Endothelial cell of umbilical vein (primary cell): ENCODE measurements at regions not wholly inside any gene's neighbourhood (a gene's known extent, or its start where the extent isn't known, plus 50 kb on each side); places are given as distances from the start of the nearest gene placed in this dataset.

ENCODE experiments used
- BruUV-seq: library from RNA; stranded (reverse); fragments of 400-500 nt; replicated peaks from 2 replicates; lab custom pipeline; 2021; lab: Mats Ljungman, UMichigan
- CTCF ChIA-PET: fragments of 300-600, 350-600 bp; sonication (Branson Sonifier 250); formaldehyde crosslinking; loops from one replicate; lab custom pipeline; 2021; ENCODE audit warnings: antibody characterized with exemption, inconsistent platforms; lab: Charles Lee
- POLR2A ChIA-PET: fragments of 300-600, 350-600 bp; sonication (Branson Sonifier 250); formaldehyde crosslinking; loops from one replicate; lab custom pipeline; 2021; ENCODE audit warnings: antibody characterized with exemption, inconsistent platforms; lab: Charles Lee
- DNase-seq: peaks from one replicate; pipeline ENCODE4 v3.0.0-alpha.2; 2011; ENCODE audit warnings: low read depth, low spot score
- FAIRE-seq: peaks from 2 replicates; lab custom pipeline; 2011; peaks lifted over from hg19 to GRCh38; lab: Jason Lieb, UNC
- H2AFZ ChIP-seq: 2 replicates; pipeline ENCODE4 v1.6.0; 2012; ENCODE audit warnings: low read depth, low read length, control low read depth, inconsistent platforms
- H3K27ac ChIP-seq: 2 replicates; pipeline ENCODE4 v1.5.1; 2011; ENCODE audit warnings: low read depth, mild to moderate bottlenecking, control low read depth, low read length, moderate library complexity; ENCODE audit not compliant: insufficient read depth
- H3K27me3 ChIP-seq, 2 experiments: 2 replicates each; pipeline versions ENCODE4 v1.6.0 to v1.6.1; 2011; ENCODE audit warnings: low read length in 2 of 2, mixed read lengths in 1 of 2; ENCODE audit not compliant: control insufficient read depth in 2 of 2, insufficient read depth in 2 of 2
- H3K36me3 ChIP-seq, 2 experiments: 2 replicates in 1 of 2; 3 replicates in 1 of 2; pipeline ENCODE4 v1.5.1; 2011; ENCODE audit warnings: low read length in 2 of 2, mild to moderate bottlenecking in 1 of 2, moderate library complexity in 1 of 2; ENCODE audit not compliant: control insufficient read depth in 2 of 2, insufficient read depth in 2 of 2; ENCODE audit errors: extremely low read depth in 1 of 2
- H3K4me1 ChIP-seq: 3 replicates; pipeline ENCODE4 v1.5.1; 2011; ENCODE audit warnings: mild to moderate bottlenecking, low read length; ENCODE audit not compliant: control insufficient read depth, insufficient read depth; ENCODE audit errors: extremely low read depth
- H3K4me2 ChIP-seq: 2 replicates; pipeline ENCODE4 v1.6.1; 2011; ENCODE audit warnings: low read length, control low read depth, mixed read lengths; ENCODE audit not compliant: insufficient read depth
- H3K4me3 ChIP-seq, 3 experiments: fragments of 200-600 bp in 1 of 3; sonication (generic), shearing (Covaris generic) in 1 of 3; replicated peaks in 1 of 3; 2 replicates each; pipeline ENCODE4 v1.5.1; 2011 to 2016; ENCODE audit warnings: control low read depth in 3 of 3, low read length in 3 of 3, mild to moderate bottlenecking in 2 of 3, inconsistent platforms in 1 of 3, low read depth in 1 of 3, moderate library complexity in 1 of 3; ENCODE audit not compliant: insufficient read depth in 1 of 3
- H3K79me2 ChIP-seq: 2 replicates; pipeline ENCODE4 v1.6.0; 2012; ENCODE audit warnings: low read length, inconsistent platforms; ENCODE audit not compliant: control insufficient read depth, insufficient read depth
- H3K9ac ChIP-seq: replicated peaks from 2 replicates; pipeline ENCODE3; 2011; ENCODE audit warnings: low read length, control low read depth; ENCODE audit not compliant: insufficient read depth; ENCODE audit errors: extremely low read depth
- H3K9me1 ChIP-seq: replicated peaks from 3 replicates; pipeline ENCODE4 v1.6.0; 2011; ENCODE audit warnings: mild to moderate bottlenecking, low read length; ENCODE audit not compliant: control insufficient read depth, insufficient read depth; ENCODE audit errors: extremely low read depth
- H3K9me3 ChIP-seq: replicated peaks from 2 replicates; pipeline ENCODE4 v1.5.1; 2012; ENCODE audit warnings: low read length, inconsistent platforms; ENCODE audit not compliant: control insufficient read depth, insufficient read depth
- H4K20me1 ChIP-seq: replicated peaks from 2 replicates; pipeline ENCODE3; 2011; ENCODE audit warnings: mild to moderate bottlenecking, low read length; ENCODE audit not compliant: control insufficient read depth, insufficient read depth; ENCODE audit errors: extremely low read depth
- EZH2 ChIP-seq: IDR thresholded peaks from 2 replicates; pipeline ENCODE4 v1.6.1; 2012; ENCODE audit warnings: borderline replicate concordance, low read depth, mild to moderate bottlenecking, moderate library complexity, low read length, inconsistent platforms; ENCODE audit not compliant: severe bottlenecking
- FOS ChIP-seq: IDR thresholded peaks from 2 replicates; pipeline ENCODE4 v1.6.1; 2011; ENCODE audit warnings: mild to moderate bottlenecking, low read length, moderate library complexity, borderline replicate concordance; ENCODE audit not compliant: insufficient read depth
- GATA2 ChIP-seq: IDR thresholded peaks from 2 replicates; pipeline ENCODE4 v1.7.0; 2011; ENCODE audit warnings: low read depth, mild to moderate bottlenecking, moderate library complexity, mixed read lengths, low read length; ENCODE audit not compliant: insufficient read length, insufficient read depth
- JUN ChIP-seq: IDR thresholded peaks from 2 replicates; pipeline ENCODE4 v1.6.1; 2011; ENCODE audit warnings: borderline replicate concordance, low read depth; ENCODE audit not compliant: insufficient read length, insufficient read depth
- MYC ChIP-seq: IDR thresholded peaks from one replicate; pipeline ENCODE4 v1.6.1; 2011; ENCODE audit warnings: mild to moderate bottlenecking, low read depth, low read length
- POLR2A ChIP-seq: IDR thresholded peaks from 2 replicates; pipeline ENCODE4 v1.6.1; 2012; ENCODE audit warnings: low read depth, mild to moderate bottlenecking, control low read depth, low read length
- POLR2AphosphoS5 ChIP-seq: IDR thresholded peaks from 2 replicates; pipeline ENCODE4 v1.6.1; 2012; ENCODE audit warnings: low read depth, mild to moderate bottlenecking, control low read depth, low read length, moderate library complexity; ENCODE audit not compliant: insufficient read depth
- dilution Hi-C: fragments of 300-500 bp; cut with MboI; formaldehyde crosslinking; loops from one replicate; pipeline ENCODE4 v1.15.0; 2019; ENCODE audit warnings: low sequenced_read_pairs; ENCODE audit not compliant: extremely low pct_ligation_motif_present
- intact Hi-C: fragments of 100-400 bp; cut with micrococcal nuclease; formaldehyde crosslinking; loops from one replicate; pipeline ENCODE4 v1.10.0; 2022
- TF ChIP-seq, protein P1 (sequence below), 2 donors: IDR thresholded peaks; 1 replicate in 1 of 2; 2 replicates in 1 of 2; pipeline ENCODE4 v1.5.1; 2011; ENCODE audit warnings: low read length in 2 of 2, mild to moderate bottlenecking in 2 of 2, moderate library complexity in 2 of 2, control low read depth in 1 of 2, inconsistent platforms in 1 of 2, low read depth in 1 of 2; ENCODE audit not compliant: insufficient read depth in 1 of 2; ENCODE audit errors: extremely low read depth in 1 of 2
- TF ChIP-seq, protein P2 (sequence below): IDR thresholded peaks from 2 replicates; pipeline ENCODE4 v1.6.1; 2011; ENCODE audit not compliant: insufficient read depth, insufficient read length

DNA sequence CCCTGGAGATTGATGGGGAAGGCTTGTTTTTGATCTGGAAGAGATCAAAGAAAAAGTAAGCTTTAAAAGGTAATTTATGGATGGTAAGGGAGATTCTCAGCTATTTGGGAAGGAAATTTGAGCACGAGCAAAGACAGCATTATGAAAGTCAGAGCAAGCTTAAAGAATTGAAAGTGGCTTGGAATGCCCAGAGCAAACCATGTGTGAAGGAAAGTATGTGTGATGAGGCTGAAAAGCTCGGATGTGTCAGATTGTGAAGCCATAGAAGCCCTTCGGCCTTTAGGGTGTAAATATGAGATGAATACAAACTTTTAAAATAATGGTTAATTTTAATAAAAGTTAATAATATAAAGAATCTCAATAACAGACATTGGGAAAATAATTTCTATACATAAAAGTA, 377.4 kb upstream of the DSEL start:
- POLR2A ChIA-PET: no interaction called here
- BruUV-seq: no TSS peak
- dilution Hi-C loops: no loop called here

More for the DNA sequence above, 377.4 kb upstream of the DSEL start:
- no peak for DNase-seq
- no peaks in the 10 kb centered on the region for H4K20me1 ChIP-seq
- H3K27me3 ChIP-seq: no peaks in the 10 kb centered on the region
- no peaks in the 10 kb centered on the region for H3K36me3 ChIP-seq
- no peak overlapping the region for H3K4me3 ChIP-seq
- H3K4me1 ChIP-seq: no peaks in the 10 kb centered on the region
- no peak for FAIRE-seq
- CTCF ChIA-PET: interaction anchor here (1.2 kb wide), 1 partner anchor 14 kb away, joined by 3 read pairs; no protein-coding TSS in a partner anchor
- H2AFZ ChIP-seq: no peak overlapping the region
- H3K9ac ChIP-seq: no peak overlapping the region
- TF ChIP-seq GATA2 (no peak), EZH2 (no peak), MYC (no peak), POLR2A (no peak), POLR2AphosphoS5 (no peak), FOS (no peak), JUN (no peak)
- TF ChIP-seq, protein P1, sequence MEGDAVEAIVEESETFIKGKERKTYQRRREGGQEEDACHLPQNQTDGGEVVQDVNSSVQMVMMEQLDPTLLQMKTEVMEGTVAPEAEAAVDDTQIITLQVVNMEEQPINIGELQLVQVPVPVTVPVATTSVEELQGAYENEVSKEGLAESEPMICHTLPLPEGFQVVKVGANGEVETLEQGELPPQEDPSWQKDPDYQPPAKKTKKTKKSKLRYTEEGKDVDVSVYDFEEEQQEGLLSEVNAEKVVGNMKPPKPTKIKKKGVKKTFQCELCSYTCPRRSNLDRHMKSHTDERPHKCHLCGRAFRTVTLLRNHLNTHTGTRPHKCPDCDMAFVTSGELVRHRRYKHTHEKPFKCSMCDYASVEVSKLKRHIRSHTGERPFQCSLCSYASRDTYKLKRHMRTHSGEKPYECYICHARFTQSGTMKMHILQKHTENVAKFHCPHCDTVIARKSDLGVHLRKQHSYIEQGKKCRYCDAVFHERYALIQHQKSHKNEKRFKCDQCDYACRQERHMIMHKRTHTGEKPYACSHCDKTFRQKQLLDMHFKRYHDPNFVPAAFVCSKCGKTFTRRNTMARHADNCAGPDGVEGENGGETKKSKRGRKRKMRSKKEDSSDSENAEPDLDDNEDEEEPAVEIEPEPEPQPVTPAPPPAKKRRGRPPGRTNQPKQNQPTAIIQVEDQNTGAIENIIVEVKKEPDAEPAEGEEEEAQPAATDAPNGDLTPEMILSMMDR (IDR thresholded peaks at IDR 0.05; ENCODE audit: extremely low read depth in 1 of 2, insufficient read depth in 1 of 2, low read depth in 1 of 2, low read length in 2 of 2): no peak
- TF ChIP-seq, protein P2, sequence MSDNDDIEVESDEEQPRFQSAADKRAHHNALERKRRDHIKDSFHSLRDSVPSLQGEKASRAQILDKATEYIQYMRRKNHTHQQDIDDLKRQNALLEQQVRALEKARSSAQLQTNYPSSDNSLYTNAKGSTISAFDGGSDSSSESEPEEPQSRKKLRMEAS: no peak
- no peaks in the 10 kb centered on the region for H3K79me2 ChIP-seq
- no peaks in the 10 kb centered on the region for H3K9me3 ChIP-seq
- H3K27ac ChIP-seq: no peak overlapping the region
- no peaks in the 10 kb centered on the region for H3K9me1 ChIP-seq
- no peak overlapping the region for H3K4me2 ChIP-seq
- intact Hi-C loops: no loop called here
